ENCODE measurements at regions not wholly inside any gene's neighbourhood (a gene's known extent, or its start where the extent isn't known, plus 50 kb on each side); places are given as distances from the start of the nearest gene placed in this dataset.

- DNase-seq (ENCODE audit: low read depth) = no peak
Measured at GRCh38 chr17:77700165-77700881, 258.2 kb upstream of the TNRC6C start.

DNA sequence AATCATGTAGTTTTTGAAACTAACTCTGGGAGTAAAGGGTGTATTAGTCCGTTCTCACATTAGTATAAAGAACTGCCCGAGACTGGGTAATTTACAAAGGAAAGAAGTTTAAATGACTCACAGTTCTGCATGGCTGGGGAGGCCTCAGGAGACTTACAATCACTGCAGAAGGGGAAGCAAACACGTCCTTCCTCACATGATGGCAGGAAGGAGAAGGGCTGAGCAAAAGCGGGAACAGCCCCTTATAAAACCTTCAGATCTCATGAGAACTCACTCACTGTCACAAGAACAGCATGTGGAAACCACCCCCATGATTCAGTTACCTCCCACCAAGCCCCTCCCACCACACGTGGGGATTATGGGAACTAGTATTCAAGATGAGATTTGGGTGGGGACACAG, 256.5 kb upstream of the TNRC6C start:
- no peak for DNase-seq (ENCODE audit: low read depth)

DNA sequence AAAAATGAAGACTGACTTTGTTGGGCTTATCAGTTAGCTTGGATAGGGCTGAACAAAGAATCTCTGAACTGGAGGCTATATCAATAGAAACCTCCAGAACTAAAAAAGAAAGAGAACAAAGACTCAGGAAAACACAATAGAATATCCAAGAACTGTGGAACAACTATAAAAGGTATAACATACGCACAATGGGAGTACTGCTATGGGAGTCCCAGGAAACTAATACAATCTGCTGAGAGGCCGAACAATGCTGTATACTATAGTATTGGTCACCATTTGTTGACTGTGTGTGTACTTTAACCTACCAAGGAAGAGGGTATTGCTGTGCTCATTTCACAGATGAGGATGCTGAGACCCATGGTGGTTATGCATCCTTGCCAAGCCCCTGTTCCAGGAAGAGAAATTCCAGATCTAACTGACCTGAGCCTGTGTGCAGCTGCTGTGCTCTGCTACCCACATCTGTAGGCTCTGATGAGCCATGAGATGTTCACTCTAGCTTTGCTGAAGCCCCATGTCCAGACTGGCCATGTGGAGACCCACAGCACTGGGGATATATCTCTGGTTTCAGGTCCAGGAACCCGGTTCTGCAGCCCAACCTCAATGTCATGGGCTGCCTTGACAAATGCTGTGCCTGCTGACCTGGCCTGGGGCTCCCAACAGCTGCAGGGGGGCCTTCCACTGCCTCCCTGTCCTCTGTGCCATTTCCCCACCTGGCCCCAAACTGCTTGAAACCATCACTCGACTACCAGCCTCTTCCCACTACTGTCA, 254.3 kb upstream of the TNRC6C start:
- no peak for DNase-seq (ENCODE audit: low read depth)

GRCh38 chr17:77706938-77707337, 251.6 kb upstream of the TNRC6C start:
- DNase-seq (ENCODE audit: low read depth) = no peak

GRCh38 chr17:77707546-77707945, 251.0 kb upstream of the TNRC6C start:
- DNase-seq (ENCODE audit: low read depth) = no peak

DNA sequence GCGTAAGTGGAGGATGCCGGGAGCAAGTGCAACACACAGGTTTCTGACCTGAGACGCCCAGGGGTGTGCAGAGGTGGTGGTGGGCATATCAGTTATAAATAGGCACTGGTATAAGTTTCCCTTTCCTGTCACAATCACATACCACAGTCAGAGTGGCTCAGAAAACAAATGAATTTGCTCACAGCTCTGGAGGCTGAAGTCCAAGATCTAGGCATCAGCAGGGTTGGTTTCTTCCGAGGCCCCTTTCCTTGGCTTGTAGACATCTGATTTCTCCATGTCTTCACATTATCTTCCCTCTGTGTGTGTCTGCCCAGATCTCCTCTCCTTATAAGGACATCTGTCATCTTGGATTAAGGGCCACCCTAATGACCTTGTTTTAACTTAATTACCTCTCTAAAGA, 250.5 kb upstream of the TNRC6C start:
- DNase-seq (ENCODE audit: low read depth) = no peak

DNA sequence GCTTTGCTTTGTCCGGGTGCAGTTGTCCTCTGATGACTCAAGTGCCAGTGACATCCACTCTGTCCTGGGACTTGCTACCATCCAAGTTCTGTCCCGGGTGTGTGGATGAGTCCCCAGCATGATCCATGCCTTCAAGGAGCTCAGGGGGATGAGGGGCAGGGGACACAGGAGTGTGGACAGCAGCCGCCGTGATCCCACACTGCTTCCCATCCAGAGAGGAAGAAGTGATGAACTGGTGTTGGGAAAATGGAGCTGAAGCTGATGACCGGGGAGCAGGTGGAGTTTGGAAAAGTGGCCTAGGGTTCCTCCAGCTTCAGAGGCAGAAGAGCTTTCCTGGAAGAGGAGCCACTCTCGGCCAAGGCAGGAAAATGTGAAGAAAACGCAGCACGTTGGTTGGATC, 249.6 kb upstream of the TNRC6C start:
- no peak for DNase-seq (ENCODE audit: low read depth)

GRCh38 chr17:77709594-77709993, 248.9 kb upstream of the TNRC6C start:
- no peak for DNase-seq (ENCODE audit: low read depth)

- no peak for DNase-seq (ENCODE audit: low read depth)
Measured at GRCh38 chr17:77712578-77712977, 245.9 kb upstream of the TNRC6C start.

- no peak for DNase-seq (ENCODE audit: low read depth)
Measured at GRCh38 chr17:77716289-77716926, 242.1 kb upstream of the TNRC6C start.

- DNase-seq (ENCODE audit: low read depth) = no peak
Measured at GRCh38 chr17:77717941-77718668, 240.4 kb upstream of the TNRC6C start.

GRCh38 chr17:77718669-77718961, 239.9 kb upstream of the TNRC6C start:
- no peak for DNase-seq (ENCODE audit: low read depth)

GRCh38 chr17:77719806-77720205, 238.7 kb upstream of the TNRC6C start:
- no peak for DNase-seq (ENCODE audit: low read depth)

GRCh38 chr17:77720946-77721845, 237.3 kb upstream of the TNRC6C start:
- no peak for DNase-seq (ENCODE audit: low read depth)

DNA sequence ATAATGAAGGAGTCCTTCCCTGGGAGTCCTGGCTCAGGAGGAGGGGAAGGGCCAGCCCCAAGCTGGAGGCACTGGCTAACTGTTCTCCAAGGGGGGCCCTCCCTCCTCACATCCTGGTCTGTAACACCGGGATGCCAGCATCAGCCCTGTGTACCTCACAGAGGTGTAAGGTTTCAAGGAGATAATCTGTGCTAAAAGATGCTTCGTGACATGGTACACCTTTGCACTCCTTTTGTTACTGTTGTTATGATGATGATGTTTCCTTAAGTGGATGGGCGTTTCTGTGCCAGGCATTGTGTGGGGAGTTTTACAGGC, 236.7 kb upstream of the TNRC6C start:
- DNase-seq (ENCODE audit: low read depth) = no peak

DNA sequence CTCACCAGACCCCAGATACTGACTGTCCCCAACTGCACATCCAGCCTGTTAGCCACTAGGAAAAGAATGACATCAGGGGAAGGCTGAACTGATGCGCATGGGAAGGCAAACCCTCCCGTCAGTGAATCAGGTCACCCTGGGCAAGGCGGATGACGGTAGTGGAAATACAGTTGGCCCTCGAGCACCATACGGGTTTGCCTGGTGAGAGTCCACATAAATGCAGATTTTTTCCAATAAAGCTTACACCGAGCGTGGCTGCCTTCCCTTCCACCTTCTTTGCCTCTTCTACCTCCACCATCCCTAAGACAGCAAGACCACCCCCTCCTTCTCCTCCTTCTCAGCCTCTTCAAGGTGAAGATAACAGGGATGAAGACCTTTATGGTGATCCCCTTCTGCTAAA, 236.1 kb upstream of the TNRC6C start:
- DNase-seq (ENCODE audit: low read depth) = no peak

DNA sequence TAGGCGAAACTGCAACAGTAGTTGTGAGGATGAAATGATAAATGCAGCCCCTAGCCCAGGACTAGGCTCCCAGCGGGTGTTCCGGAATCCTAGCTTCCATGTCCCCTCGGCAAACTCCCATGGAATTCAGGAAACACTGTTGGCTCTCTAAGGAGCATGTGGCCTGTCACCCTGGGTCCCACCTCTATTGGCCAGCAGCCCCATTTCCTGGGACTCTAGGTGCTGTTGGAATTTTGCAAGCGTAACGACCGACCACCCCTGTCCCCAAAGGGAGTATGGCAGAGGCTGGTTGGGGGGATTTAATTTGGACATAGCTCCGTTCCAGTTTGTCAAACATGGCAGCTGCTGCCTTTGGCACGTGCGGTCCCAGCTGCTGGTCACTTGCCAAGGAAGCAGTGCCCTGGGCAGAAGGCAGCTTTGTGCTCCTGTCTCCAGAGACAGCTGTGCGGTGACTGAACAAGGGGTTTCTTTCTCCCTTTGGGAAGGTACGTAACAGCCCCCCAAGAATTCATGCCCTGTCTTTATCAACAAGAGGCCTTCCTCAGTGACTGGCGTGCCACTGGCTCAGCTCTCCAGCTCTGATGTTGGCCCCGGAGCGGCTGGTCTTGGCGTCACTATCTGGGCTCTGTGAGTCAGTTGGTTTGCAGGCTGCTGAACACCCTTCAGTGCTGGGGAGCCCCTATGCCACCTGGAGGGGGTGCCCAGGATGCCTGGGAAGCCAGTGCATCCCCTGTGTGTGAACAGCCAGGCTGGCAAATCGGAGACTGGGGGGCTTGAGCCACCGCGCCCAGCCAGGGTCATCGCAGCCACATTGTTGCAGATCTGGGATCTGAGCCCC, 235.2 kb upstream of the TNRC6C start:
- DNase-seq (ENCODE audit: low read depth) = no peak

- no peak for DNase-seq (ENCODE audit: low read depth)
Measured at GRCh38 chr17:77723909-77724875, 234.3 kb upstream of the TNRC6C start.

DNA sequence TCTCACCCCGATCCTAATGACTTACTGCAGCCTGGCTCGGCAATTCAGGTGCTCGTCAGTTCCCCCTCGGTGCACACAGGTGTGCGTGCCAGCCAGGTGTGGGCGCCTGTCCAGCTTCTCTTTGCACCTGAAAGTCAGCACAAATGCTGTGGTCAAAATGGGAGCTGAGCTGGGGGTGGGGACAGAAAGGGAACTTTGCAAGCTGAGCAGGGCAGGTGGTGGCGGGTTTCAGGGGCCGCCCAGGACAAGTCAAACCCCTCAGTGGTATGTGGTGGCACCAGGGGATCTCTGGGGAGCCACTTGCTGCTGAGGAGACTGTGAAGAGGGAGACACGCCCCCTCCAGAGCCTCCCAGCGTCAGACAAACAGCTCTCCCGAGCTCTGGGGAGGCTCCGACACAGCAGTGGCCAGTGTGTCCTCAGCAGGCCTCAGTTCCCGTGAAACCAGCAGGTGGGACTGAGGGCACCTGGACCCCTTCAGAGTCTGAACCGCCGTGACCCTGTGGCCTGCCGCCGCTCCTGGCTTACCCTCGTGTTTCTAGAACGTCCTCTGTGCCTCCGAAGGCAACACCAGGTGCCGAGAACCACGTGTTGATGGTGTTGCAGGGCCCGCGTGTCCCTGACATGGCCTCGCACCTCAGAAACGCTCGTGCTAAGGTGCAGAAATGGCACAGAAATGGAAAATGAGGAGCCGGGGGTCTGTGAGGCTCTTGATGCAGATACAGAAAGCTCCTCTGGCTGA, 233.5 kb upstream of the TNRC6C start:
- no peak for DNase-seq (ENCODE audit: low read depth)

Measured in GM04504 (cell line).